HG03139 (cell line): ENCODE measurements at regions not wholly inside any gene's neighbourhood (a gene's known extent, or its start where the extent isn't known, plus 50 kb on each side); places are given as distances from the start of the nearest gene placed in this dataset.

ENCODE experiments used
- ATAC-seq: cut with Tn5 transposase; IDR thresholded peaks from one replicate; pipeline ENCODE4 v1.9.1; 2021; ENCODE audit not compliant: unreplicated experiment

DNA sequence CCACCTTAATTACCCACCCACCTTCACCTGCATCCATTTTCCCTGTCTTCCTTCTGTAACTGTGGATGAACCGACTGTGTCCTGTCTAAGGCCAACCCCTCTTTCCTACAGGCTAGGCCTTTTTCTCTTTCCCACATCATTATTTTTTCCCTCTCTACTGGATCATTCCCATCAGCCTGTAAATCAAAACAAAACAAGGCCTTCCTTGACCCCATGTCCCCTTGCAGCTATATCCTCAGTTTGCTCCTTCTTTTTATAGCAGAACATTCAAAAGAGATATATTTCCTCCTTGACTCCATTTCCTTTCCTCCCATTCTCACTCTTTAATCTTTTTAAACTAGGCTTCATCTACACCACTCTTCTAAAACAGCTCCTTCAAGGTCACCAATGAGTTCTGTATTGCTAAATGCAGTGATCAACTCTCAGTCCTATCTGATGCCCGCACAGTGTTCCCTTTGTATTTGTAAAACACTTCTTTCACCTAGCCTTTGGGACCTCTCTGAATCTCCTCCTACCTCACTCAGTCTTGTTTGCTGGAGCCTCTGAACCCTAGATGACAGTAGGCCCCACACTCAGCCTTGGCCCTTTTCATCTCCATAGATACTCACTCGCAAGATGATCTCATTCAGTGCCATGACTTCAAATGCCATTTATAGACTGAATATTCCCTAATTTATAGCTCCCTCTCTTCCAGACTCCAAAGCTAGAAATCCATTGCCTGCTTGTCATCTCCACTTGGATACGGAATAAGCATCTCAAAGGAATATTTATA lies 55.7 kb downstream of the CXCR4 start:
- no peak for ATAC-seq

DNA sequence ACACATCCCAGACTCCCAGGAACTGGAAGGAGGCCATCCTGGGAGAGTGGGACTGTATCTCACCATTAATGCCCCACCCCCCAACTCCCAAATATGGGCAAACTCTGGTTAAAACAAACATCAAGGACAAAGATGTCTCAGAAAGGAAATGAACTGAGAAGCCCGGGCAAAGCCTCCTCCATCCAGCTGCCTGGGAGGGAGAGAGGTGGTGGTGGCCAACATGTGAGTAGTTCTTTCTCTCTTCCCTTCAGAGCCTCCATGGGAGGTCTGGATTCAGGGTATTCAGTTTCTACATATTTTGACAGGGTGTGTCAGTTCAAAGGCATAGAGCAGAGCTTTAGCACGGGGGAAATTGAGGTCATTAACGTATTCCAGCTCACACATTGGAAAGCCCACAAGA lies 57.5 kb downstream of the CXCR4 start:
- no peak for ATAC-seq

DNA sequence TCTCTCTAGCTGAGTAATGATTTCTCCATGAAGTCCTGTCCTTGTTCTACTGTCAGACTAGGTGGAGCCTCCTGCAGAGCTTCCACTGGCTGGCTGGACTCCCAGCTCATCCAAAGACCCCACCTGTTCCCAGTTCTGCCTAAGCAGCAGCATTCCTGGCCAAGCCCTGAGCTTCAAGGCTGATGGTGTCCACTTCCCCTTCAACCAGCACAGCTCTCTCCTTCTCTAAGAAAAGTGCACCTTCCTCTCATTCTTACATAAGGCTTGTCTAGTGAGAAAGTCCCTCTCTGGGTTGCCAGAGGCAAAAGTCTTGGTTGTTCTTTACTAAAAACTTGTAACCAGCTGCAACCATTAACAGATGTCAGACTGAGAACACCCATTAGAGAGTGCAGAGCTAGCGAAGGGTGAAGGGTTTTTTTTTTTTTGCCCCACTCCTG lies 58.9 kb downstream of the CXCR4 start:
- peak; percentile 54 for ATAC-seq

DNA sequence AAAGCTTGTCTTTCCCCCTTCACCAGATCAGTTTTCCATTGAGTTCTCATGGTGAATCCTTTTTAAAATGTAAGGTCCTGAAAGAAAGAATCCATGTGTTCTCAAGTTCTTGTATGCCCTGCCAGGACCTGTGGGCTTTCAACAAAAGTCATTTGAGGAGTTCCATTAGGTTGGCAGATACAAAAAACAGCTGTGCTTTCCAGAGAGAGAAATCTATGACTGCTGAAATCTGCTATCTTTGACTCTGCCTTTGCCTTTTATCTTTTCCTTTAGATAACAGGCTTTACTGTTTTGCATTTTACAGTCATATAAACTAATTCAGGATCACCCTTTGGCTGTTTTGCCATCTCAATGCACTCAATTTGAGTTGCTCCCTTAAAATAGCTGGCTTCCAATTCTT lies 59.7 kb downstream of the CXCR4 start:
- ATAC-seq: no peak

DNA sequence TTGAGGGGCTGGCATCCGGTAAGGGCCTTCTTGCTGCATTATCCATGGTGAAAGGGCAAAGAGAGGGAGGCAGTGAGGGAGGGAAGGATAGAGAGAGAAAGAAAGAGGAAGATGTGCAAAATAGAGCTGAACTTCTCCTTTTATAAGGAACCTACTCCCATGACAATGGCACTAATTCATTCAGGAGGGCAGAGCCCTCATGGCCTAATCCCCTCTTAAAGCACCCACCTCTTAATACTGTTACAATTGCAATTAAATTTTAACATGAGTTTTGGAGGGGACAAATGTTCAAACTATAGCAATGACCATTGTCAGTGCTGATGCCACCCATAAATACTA lies 60.2 kb downstream of the CXCR4 start:
- no peak for ATAC-seq

DNA sequence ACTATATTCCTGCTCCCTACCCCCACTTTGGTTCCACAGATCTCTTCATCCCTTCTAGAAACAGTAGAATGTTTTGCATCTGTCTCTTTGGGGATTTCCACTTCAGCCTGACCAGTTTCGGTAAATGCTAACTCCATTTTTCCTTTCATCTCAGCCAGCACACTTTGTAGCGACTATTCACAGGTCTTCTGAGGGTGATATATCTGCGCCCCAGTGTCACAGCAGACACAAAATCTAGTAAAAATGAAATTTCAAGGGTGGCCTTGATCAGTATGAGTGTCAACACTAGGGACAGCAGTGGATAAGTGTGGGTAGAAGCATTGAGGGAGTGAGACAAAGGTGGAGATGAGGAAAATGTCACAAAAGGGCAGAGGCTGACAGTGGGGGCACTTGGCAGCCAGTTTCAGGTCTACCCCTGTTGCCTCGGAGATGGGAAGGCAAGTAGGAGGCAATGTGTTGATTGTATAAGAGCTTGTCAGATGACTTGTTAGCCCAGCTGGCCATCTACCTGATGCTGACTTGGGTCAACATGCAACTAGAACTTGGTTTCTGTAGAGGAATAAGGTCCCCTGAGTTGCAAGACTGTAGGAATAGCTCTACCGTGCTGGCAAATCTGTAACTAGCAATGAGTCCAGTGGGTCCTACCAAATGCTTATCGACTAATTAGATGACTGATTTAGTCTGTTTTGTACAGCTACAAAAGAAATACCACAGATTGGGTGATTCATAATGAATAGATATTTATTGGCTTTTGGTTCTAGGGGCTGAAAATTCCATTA lies 60.7 kb downstream of the CXCR4 start:
- ATAC-seq: peak; percentile 34

DNA sequence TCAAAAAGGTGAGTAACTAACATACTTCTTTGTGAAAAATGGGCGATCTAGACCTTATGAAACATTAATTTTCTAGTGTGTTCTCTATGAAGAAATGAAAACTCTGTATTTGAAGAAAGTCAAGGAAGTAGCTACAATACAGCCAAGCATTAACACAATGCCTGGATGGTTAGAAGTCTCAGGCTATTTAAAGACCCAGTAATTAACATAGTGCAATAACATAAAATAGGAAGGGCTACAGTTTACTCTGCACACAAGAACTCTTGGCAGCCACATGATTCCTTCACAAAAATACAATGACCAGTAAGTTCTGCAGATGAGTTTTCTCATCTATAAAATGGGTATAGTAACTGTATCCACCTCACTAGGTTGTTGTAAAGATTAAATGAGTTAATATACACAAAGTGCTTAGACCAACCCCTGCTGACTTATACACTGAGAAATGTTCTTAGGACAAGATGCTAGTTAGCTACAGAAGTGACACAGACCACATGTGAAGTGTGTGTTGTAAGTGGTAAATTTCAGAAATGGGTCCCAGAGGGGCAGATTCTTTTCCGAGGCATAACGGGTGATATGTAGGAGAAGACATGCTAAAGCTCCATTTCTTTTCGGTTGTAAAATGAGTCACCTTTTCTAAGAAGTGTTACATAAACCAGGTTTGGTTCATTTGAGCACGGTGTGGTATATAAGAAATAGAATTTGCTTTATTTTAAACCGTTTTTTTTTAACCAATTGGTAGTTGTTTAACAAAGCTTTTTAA lies 61.8 kb downstream of the CXCR4 start:
- ATAC-seq: no peak

DNA sequence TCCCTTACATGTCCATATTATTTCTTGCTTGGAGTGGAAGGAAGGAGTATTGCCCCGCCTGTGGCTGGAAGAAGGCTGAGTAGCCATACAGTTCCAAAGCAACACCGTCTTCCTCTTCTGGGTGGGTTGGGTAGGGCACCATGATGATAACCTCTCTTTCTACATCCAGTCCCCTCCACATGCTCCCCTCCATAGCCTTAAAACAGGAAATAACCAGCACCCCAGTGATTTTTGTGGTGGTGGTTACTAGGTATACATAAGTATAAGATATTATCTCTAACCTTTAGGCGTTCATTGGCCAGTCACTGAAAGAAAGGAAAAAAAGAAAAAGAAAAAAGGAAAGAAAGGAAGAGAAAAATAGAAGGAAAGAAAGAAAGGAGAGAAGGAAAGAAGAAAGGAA lies 63.1 kb downstream of the CXCR4 start:
- ATAC-seq: no peak

DNA sequence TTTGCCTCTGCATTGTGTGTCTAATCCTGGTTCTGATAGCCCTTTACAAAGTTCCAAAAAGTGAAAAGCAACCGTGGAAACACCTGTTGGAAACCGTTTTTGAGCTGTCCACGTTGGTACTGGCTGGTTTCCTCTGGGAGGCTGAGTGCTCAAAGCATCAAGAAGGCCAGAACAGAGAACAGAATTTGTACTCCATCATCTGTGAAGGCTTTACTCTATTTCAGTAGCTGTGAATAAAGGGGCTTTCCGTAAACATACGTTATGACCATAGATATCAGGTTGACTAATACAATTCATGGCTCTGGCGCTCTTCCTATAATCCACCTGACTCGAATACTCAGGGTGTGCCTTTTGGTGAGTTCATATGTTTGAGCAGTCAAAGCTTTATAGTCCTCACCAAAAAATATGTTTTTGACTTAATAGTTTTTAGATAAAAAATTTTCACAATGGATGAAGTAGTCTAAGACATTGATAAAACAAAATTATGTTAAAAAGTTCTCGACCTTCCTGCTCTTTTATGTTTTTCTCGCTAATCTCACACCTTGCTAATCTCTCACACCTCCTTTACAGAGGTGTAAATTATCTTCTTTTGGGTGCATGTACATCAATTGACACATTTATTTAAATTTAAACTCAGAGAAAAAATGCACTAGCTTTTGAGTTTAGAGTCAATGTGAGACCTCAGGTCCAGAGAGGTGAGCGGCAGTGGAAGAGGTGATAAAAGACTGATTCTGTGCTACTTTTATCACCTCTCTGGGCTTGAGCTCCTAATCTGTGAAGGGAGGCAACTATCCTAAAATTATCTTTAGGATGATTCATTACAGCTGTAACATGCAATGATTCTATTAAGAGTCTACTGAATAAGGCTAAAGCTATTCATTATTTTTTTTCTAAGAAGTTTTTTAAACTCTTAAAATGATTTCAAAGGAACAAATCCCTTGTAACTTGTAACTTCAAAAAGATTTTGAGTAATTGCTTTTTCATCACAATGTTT lies 65.3 kb downstream of the CXCR4 start:
- ATAC-seq: no peak

DNA sequence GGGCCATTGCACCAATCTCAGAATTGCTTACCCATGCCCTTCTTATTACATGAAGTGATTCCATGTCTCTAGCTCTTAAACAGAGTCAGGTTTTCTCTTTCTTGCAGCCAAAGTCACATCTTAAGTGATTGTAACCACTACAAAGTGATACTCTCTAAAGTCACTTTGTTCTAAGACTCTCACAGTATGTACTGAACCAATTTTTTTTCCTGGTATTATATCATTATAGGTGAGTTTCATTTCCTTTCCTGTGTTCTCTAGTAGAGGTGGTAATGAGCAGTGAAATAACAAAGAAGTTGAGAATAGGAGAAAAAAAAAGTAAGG lies 66.3 kb upstream of the DARS1 start:
- no peak for ATAC-seq

DNA sequence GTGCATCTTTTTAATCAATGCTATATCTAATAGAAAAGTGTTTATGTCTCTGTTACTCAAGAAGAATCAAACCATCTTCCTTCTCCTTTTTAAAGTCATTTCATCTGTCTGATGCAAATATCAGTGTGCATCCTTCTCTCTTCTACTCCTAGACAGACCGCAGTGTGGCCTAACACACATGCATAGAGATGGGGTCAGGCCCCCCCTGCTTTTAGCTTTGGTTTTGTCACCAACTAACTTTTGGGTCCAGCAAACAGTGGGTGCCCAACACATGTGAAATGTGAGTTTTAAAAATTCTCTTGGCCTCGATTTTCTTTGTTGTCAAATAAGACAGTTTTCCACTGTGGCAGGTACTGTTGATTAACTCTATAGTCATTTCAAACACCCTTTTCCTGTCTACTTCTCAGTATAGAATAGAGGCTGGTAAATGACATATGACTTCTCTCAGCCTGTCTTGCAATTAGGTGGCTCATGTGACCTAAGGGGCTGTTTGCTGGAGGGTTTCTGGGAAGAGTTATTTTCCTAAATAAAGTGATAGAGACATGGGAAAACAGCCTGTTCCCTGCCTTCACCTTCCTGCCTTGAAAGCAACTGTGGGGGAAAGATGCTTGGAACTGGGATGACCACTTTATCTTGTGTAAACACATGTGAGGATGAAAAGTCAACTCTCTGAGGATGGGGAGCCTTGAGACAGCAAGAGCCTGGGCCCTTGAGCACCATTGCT lies 65.7 kb upstream of the DARS1 start:
- ATAC-seq: no peak

DNA sequence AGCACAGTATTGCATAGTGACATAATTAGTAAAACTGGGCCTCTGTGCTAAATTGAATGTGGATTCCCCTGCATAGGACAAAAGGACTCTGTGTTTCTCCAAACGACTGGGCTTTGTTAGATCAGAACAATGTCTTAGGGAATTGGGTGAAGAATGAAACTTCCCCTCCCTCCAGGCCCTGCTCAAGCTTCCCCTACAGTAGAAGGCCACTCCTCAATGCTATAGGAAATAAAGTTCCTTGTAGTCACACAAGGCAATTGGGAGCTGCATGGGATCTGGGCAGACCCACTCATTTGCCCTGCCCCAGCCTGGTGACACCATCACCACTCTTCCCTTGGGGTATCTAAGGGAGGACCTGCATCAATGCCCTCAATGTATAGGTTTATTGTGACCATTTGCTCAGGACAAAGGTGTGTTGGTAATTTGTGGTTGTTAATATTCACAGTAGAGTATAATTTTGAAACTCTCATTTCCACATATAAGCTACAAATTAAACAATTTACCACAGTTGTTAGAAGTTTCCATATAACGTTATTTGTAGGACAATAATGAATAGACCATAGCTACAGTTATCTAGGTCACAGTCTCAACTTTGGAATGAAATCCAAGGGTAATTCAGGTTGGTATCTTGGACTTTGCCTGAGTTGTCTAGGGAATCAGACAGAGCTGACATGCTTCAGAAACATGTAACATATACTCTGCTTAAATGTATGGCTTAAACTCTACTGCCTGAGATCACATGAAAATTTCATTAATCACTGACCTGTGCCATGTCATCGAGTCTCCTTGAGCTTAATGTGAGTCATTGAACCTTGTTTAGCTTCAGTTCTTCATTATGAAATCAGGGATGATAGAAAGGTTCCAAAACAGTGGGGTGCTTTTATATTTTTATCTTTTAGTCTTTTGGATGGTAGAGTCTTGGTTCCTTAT lies 64.8 kb upstream of the DARS1 start:
- ATAC-seq: no peak

DNA sequence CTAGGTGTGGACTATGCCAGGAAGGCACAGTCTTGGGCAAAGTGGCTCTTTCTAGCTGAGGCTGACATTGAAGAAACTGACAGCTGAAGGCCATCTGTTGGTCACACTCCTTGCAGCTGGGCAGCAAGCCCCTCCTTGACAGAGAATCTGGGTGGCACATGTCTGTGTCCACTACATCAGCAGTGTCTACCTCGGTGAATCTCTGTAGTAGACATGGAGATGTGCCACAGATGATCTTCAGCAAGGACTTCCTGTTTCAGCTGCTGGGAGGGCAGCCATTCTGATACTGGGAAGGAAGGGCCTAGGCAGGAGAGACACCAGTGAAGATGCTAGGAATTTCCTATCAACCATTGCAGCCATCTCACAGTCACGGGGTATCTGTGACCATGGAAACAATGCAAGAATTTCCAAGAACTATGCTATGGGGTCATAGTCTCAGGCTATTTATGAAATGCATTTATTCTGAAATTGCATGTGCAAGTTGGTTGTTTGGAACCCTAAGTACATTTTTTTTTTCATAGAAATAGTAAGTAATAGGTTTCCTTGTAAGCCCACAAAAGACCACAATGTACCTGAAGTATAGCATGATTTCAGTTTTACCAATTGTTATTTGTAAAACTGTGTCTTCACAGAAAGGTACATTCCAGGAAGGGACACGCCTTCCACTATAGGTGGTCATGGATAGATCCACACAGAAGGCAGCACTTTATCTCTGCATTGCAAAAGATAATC lies 63.8 kb upstream of the DARS1 start:
- ATAC-seq: no peak

DNA sequence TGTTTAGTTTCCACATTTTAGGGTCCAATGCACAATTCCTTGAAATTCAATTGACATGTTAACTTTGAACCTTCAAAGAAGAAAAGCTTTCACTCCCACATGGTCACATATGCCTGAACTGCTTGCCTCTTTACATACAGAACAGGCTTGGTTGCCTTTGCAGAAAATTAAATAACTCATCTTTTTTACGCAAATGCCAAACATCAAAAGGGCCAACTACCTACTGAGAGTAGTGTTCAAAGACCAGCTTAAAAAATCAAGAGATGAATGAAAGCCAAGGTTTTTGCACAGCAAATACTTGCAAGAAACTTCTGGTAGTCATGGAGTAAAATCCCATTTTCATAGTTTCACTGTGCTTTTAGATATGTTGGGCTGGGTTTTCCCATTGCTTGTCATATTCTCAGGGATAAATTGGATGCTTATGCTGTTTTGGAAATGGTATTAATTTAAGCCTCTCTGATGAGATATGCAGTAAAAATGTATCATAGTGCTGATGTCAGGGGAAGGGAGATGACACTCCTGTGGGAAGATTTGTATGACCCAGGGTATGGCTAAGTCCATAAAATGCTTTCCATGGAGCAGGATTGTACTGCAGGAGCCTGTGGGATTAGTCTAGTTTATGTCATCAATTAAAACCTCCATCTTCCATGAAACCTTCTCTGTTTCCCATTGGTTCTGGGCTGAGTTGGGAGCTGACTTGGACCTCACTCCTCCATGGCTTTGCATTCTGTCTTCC lies 60.6 kb upstream of the DARS1 start:
- no peak for ATAC-seq

DNA sequence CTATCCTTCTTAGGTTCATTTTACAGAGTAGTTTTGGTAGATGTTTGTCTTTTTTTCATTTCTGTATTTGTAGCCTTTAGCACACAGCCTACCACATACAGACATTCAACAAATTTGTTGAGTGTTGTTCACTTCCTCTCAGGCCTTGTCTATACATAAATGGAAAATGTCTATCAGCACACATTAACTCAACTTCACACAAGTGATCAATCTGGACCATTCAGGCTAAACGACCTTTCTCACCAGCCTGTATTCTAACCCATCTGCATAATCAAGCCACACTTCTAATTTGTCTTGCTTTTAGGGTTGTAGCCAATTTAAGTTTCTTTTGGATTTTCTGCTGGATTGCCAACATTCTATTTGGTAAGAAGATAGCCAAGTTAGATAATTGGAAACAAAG lies 59.9 kb upstream of the DARS1 start:
- no peak for ATAC-seq
